Psoas muscle (tissue), 7 donors: ENCODE measurements at regions not wholly inside any gene's neighbourhood (a gene's known extent, or its start where the extent isn't known, plus 50 kb on each side); places are given as distances from the start of the nearest gene placed in this dataset.

ENCODE experiments used
- ATAC-seq, 4 donors: fragments of 200-7000 bp; cut with Tn5 transposase; one replicate each; pipeline ENCODE4 v1.9.1; 2020; ENCODE audit warnings: moderate library complexity in 3 of 4, mild to moderate bottlenecking in 2 of 4
- DNase-seq, 2 donors: peaks; one replicate each; pipeline ENCODE4 v3.0.0-alpha.2; 2020
- H3K27ac ChIP-seq: fragments of 200-600 bp; one replicate; pipeline ENCODE4 v1.8.0; 2022
- H3K27me3 ChIP-seq, 3 donors: fragments of 200-600 bp in 1 of 3; one replicate each; pipeline versions ENCODE4 v1.6.1 to v1.8.0; 2013 to 2022; ENCODE audit warnings: low read length in 2 of 3, mild to moderate bottlenecking in 2 of 3, moderate library complexity in 1 of 3; ENCODE audit not compliant: insufficient read depth in 3 of 3
- H3K36me3 ChIP-seq, 2 donors: fragments of 200-600 bp in 1 of 2; one replicate each; pipeline versions ENCODE4 v1.6.1 to v1.8.0; 2013 to 2022; ENCODE audit warnings: low read depth in 1 of 2, mild to moderate bottlenecking in 1 of 2, moderate library complexity in 1 of 2; ENCODE audit not compliant: insufficient read depth in 1 of 2
- H3K4me1 ChIP-seq: fragments of 200-600 bp; one replicate; pipeline ENCODE4 v1.8.0; 2022
- H3K4me3 ChIP-seq: fragments of 200-600 bp; one replicate; pipeline ENCODE4 v1.8.0; 2022; ENCODE audit warnings: mild to moderate bottlenecking
- H3K9me3 ChIP-seq: fragments of 200-600 bp; one replicate; pipeline ENCODE4 v1.8.0; 2022
- CTCF ChIP-seq: fragments of 200-600 bp; IDR thresholded peaks from one replicate; pipeline ENCODE4 v1.8.0; 2022; ENCODE audit warnings: antibody characterized with exemption
- WGBS, 3 donors: extraction: QIAGEN DNeasy Blood & Tissue Kit; methylation state at CpG; one replicate each; pipeline versions ENCODE4 v1.1.6 to v1.1.7; 2013; 5-methylcytosine and 5-hydroxymethylcytosine counted together
- intact Hi-C, 2 donors: fragments of 100-400 bp; cut with DNase I; formaldehyde crosslinking; loops; one replicate each; pipeline versions ENCODE4 v1.11.0 to v1.14.2; 2022
- donor health status: healthy with polysubstance abuse.
- donor health status: DM: no; HTN: no; CAD: no; lungs with moderate emphysema.
- donor health status: Bipolar disorder and iron deficiency.
- donor health status: healthy.
- donor health status: DM: yes; HTN: yes; CAD: no.
- donor health status: DM: no; HTN: no; CAD: no.
- donor health status: DM: yes; HTN: yes; CAD: no.

DNA sequence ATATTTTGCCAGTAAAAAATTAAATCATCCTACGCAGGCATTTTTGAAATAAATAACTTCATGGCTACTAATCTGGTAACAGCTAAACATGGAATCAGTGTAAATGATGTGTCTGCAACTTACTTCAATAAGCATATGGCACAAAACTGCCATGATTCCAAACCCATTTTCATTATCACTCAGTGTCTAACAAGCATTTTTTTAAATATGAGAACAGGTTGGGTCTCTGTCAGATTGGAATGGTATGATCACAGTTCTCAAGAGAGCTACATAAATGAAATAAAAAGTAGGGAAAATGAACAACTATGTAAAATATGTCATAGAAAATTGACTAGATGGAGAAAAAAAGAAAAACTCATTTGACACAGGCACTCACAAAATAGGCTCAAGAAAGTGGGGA, 476.9 kb upstream of the NWD2 start:
- intact Hi-C loops: no loop called here
- H3K4me3 ChIP-seq: no peak overlapping the region
- H3K4me1 ChIP-seq: no peaks in the 10 kb centered on the region
- WGBS, 3 donors: 85 to 90% (median 87%) methylated on average over 1 of the region's 1 CpG
- H3K27me3 ChIP-seq: no peaks in the 10 kb centered on the region
- H3K27ac ChIP-seq: no peak overlapping the region
- H3K36me3 ChIP-seq: no peaks in the 10 kb centered on the region
- H3K9me3 ChIP-seq: no peaks in the 10 kb centered on the region
- no peak for TF ChIP-seq CTCF
- DNase-seq (no peak), ATAC-seq (no peak)

DNA sequence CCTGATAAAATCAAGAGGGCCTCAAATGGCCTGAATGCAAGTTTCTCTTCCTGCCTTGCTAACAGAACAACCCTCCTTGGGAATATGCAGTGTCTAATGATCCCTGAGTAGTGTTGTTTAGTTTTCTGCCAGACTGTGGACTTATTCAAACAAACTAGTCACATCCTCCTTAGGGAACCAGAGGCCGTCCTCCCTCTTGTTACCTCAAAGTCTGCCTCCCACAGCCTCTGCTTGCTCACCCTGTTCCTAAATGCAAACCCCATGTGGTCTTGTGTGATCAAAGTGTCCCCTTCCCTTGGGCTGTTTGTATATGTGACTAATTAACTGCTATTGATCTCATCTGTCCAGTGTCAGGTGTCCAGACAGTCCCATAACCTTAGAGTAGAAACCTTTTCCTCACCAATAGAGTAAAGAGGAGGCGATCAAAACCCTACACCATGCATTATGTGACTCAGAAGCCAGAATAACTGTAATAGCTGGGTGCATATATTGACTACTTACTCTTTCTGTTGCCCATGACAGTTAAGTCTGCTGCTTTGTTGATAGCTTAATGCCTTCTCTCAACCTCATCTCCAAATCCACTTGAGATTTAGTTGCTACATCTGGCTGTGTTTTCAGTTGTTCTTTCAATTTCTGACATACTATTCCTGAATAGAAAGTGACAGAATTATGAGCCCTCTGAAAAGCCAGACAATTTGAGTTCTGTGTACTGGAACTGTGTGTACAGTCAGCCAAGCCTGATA, 473.0 kb upstream of the NWD2 start:
- intact Hi-C loops: no loop called here
- ATAC-seq (no peak), DNase-seq (no peak)
- Histone ChIP-seq H3K27me3 (no peaks in the 10 kb centered on the region), H3K9me3 (no peaks in the 10 kb centered on the region), H3K27ac (no peak overlapping the region), H3K4me3 (no peak overlapping the region), H3K4me1 (no peaks in the 10 kb centered on the region), H3K36me3 (no peaks in the 10 kb centered on the region)
- TF ChIP-seq CTCF: no peak
- 45 to 56% (median 54%) methylated on average over 2 of the region's 2 CpGs for WGBS, 3 donors

DNA sequence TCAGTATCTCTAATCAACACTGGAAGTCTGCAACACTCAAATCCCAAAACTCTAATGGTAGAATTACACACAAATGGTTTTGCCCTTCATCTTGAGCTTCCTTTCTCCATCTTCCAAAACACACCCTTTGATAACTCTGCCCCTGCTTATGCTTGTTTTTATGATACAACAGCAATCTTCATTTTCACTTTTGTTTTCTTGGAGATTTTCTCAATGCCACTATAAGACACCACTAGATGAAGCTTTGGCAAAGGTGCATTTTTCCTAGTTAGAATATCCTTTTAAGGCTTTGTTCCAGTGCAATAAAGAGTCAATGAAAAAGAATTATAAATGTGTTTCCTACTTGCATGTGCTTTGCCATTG, 472.4 kb upstream of the NWD2 start:
- no peak overlapping the region for H3K27ac ChIP-seq
- H3K4me3 ChIP-seq: no peak overlapping the region
- H3K36me3 ChIP-seq: no peaks in the 10 kb centered on the region
- TF ChIP-seq CTCF: no peak
- no peak for DNase-seq
- no peak for ATAC-seq
- H3K9me3 ChIP-seq: no peaks in the 10 kb centered on the region
- intact Hi-C loops: no loop called here
- H3K27me3 ChIP-seq: no peaks in the 10 kb centered on the region
- H3K4me1 ChIP-seq: no peaks in the 10 kb centered on the region

- Histone ChIP-seq H3K27me3 (no peaks in the 10 kb centered on the region), H3K27ac (no peak overlapping the region), H3K4me3 (no peak overlapping the region), H3K9me3 (no peaks in the 10 kb centered on the region), H3K36me3 (no peaks in the 10 kb centered on the region), H3K4me1 (no peaks in the 10 kb centered on the region)
- ATAC-seq (no peak), DNase-seq (no peak)
- intact Hi-C loops: no loop called here
- no peak for TF ChIP-seq CTCF
- 50 to 73% (median 61%) methylated on average over 2 of the region's 2 CpGs for WGBS, 3 donors
Observed at GRCh38 chr4:36773467-36773866, 471.1 kb upstream of the NWD2 start.

- Histone ChIP-seq H3K36me3 (no peaks in the 10 kb centered on the region), H3K27ac (no peak overlapping the region), H3K4me3 (no peak overlapping the region), H3K9me3 (no peaks in the 10 kb centered on the region), H3K4me1 (no peaks in the 10 kb centered on the region), H3K27me3 (no peaks in the 10 kb centered on the region)
- DNase-seq (no peak), ATAC-seq (no peak)
- intact Hi-C loops: no loop called here
- TF ChIP-seq CTCF: no peak
Observed at GRCh38 chr4:36775544-36775943, 469.0 kb upstream of the NWD2 start.
